DMS 273 treated with DMSO at 0.1 percent for 48 hours (cell line): ENCODE measurements at regions not wholly inside any gene's neighbourhood (a gene's known extent, or its start where the extent isn't known, plus 50 kb on each side); places are given as distances from the start of the nearest gene placed in this dataset.

ENCODE experiments used
- DNase-seq: peaks from one replicate; lab custom pipeline; 2025; lab: John Stamatoyannopoulos, UW

DNA sequence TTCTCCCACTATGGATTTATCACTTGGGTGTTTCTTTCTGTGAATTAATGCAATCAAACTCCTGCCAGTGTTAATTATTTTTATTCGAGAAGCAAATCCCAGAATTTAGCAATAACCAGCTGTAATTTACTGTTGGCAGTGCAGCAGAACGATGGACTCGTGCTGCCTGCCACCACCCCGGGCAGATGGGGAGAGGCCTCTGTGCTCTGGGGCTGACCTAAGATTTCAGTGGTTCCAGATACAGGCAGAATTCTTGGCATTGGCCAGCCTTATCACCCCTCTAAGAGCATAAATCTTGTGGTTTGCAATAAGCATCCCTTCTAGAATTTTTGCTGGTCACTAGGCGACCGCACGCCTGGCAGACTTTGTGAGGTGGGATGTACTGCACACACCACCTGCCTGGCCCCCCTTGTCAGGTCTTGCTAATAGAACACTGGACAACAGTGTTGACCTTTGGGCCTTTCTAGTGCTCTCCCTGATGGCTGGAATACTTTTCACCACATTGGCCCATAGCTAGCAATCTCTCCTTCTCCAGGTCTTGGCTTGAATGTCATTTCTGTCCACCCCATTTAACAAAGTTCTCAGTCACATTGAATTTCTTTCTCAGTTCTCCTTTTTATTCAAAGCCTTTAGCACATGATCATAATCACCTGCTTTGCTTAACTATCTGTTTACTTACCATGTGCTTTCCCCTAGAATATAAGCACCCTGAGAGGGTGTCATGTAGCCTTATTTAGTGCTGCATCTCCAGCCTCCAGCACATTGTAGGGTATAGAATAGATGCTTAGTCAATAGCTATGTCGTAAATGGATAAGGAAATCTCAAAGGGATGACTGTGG is 122.1 kb upstream of the DYNLRB2 start:
- no peak for DNase-seq

DNA sequence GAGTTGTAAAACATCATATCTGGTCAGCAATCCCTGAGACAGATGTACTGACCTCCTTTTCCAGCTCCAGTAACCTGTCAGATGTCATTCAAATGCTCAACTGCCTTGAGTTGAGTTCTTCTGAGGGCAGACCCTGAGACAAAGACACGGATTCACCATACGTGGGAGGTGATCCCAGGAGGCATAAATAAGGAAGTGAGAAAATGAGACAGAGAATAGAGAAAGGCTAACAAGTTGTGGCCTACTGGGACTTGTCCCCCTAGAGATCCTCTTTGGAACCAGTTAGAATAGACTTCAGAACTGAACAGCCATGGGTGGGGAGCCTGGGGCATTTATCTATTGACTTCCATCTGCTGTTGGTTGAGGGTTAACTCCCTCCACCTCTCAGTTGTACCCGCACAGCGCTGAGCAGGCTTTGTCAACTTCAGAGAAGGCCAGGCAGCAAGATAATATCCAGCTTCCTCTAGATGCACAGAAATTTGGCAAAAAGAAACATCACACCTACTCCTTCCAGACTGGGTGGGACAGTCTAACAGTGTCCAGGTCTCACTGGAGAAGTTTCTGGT is 123.0 kb upstream of the DYNLRB2 start:
- DNase-seq = no peak

DNA sequence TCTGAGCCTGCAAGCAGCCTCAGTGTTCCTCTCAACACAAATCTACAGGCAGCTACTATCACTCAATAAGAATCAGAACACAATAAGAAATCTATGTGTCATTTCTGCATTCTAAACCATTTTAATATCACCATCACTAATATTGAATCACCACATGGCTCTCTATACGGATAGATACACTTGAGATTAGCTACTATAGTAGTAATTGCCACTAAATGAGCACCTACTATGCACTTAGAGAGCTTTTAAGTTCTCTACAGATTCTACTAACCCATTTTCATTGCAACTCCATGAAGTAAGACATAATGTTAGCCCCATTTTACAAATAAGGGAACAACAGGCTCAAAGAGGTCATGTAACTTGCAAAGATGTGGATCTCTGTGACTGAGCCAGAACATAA is 132.8 kb upstream of the DYNLRB2 start:
- no peak for DNase-seq

DNA sequence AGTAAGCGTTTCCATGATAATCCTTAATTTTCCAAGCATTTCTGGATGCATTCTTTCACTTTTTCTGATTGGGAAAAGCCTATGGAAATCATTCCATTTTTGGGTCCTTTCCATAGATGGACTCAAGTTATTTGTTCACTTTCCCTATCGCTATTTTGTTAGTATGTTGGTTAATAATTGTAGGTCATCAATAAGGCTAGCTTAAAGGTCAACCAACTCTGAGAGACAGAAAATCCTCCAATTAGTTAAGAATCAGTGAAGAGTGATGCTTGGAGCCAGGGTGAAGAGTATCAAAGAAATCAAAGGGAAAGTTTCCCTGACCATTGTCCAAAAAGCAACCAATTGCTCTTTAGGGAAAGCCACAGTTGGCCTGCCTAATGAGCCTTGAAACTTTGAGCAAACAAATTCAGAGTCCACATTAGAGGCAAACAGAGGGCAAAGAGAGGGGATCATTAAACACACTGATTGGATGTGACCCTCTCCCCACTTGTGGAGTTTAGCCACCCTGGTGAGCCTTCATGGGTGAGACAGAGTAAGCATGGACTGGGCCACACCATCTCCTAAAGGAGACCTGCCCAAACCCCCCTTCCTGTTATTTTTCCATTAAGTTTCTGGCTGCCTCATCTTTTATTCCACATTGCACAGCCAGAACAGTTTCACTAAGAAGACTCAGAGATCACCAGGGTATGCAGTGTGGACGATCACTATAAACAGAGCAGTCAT is 133.4 kb upstream of the DYNLRB2 start:
- DNase-seq = no peak

DNA sequence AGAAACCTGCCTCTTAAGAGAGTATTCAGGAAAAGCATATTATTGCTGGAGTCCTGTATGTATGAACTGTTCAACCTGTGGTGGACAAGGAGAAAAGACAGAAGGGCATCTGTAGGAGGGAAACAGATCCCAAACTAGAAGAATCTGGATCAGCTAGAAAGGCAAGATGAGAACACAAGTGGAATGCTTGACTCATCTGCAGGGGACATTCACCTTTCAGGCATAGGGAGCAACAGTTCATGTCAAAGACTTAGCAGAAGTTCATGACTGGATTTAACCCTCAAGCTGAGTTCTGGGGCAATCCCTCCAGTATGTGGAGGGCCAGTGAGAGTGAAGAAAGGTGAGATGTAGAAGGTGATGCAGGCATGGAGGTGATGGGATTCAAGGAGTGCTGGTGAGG is 135.9 kb upstream of the DYNLRB2 start:
- DNase-seq = no peak

DNA sequence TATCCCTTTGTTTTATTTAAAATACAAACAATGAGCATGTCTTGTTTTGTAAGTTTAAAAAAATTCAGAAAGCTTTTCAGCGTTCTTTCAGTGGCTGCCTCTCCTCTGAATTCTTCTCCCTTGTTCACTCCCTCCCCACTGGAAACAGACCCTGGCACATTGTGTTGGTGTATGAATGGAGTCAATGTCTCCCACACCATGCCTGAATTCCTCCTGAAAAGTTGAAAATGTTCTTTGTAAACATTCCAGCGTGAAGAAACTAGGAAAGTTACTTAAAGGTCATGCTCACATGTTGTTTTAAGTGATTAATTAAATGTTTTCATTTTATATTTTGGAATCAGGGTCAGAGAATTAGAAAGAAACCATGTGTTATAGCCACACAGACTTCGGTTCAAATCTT is 136.9 kb upstream of the DYNLRB2 start:
- no peak for DNase-seq

DNA sequence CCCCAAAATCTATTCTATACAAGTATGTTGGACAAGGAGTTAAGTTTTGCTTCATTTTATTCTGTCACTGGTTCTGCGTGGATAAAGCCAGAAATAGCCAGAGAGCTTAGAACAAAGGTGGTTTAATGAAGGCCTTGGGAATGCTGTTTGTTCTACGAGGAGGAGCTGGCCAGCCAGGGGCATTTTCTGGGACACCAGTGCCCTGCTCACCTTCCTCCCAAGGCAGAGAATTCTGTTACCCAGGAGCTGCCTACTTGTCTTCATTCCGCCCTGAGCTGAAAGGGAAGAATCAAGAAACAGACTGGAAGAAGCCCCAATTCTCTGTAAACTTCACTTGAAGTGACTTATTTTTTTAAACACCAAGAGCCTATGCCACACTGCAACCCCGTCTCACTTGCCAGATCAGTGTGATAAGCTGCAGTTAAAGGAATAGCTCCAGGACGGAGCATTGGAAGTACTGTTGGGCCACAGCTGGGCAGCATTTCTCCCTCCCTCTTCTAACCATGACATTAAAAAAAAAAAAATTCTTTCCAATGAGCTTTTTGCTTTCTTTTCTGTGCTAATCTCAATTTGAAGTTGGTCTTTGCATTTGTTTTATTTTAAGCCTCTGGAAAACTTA is 149.8 kb upstream of the DYNLRB2 start:
- DNase-seq = no peak

DNA sequence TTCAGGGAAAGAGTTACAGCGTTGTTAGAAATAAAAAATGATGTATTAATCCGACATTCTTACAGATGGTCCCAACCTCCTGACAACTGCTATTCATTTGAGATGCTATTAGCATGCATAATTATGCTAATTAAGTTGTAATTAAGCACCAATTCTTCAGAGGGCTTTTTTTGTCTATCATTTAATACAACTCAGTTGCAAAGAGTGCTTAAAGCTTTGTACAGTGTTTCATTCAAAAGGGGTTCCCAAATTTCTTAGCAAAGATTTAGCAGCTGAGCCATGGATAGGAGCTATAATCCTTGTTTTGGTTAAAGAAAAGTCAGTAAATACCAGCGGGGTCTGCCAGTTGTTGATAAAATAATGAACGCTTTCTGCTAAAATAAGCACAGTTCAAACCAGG is 150.7 kb upstream of the DYNLRB2 start:
- DNase-seq = no peak

DNA sequence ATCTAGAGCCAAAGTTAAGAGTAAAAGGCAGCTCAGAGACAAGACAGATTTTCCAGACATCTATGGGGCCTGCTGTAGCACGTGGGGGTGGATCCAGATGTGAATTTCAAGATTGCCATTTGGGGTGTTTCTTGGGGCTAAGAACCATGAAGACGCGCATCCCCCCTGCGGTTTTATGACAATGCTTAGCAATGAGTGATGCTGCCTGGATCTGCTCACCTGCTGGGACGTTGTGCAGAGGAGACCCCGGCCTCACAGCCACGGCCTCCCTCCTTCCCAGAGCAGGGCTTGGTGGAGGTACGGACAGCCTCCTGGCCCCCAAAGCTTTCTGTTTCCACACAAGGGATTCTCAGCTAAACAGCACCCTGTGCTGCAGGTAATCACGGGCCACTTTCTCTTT is 151.5 kb upstream of the DYNLRB2 start:
- DNase-seq = no peak

DNA sequence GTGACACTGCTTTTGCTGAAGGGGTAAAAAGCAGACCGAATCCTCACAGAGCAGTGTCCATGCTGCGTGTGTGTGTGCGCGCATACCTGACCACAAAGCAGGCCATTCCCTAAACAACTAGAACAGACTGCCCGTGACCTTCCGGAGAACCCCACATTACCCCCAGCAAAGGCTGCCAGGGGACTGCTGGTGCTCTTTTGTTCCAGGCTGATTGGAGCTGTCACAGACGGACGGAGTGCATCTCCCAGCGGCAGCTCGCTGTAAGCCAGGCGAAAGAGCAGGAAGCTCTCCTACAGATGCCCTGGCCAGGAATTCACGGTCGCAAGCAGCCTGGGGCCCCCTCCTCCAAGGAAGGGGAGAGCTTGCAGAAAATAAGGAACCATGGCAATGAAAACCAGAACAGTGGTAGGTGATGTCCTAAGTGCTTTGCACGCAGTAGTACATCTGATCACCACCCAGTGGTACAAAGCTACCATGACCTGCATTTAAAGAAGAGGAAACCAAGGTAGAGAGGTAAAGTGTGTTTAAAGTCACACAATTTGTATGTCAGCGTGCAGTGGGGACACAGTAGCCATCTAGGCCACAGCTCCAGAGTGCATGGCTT is 153.4 kb upstream of the DYNLRB2 start:
- no peak for DNase-seq

DNA sequence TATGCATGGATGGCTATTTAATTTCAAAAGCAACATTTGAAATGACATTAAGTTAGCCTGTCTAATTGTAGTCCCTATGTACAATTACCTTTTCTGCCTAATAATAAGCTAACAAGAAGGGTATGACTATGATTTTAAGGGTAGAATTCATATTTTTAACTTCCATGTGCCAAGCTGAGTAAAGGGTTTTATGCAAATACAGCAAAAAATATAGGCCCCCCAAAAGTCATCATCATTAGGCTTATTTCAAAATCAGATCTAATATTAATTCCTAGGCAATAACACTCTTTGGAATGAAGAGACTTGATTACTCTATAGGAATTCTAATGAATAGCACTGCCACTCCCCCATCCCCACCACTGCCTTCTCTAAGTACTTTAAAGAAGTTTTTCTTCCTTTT is 155.9 kb upstream of the DYNLRB2 start:
- DNase-seq = no peak

DNA sequence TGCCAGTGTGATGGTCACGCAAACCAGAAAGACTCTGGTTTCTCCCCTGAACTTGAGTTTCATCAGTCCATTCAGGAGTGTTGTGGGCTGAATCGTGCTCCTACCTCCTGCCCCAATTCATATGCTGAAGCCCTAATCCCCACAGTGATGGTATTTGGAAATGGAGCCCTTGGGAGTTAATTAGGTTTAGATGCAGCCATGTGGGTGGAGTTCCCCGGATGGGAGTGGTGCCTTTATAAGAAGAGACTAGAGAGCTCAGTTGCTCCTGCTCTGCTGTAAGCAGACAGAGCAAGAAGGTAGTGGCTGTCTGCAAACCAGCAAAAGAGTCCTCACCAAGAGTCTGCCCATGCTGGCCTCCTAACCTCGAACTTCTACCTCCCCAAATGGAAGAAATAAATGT is 160.3 kb upstream of the DYNLRB2 start:
- DNase-seq = no peak

DNA sequence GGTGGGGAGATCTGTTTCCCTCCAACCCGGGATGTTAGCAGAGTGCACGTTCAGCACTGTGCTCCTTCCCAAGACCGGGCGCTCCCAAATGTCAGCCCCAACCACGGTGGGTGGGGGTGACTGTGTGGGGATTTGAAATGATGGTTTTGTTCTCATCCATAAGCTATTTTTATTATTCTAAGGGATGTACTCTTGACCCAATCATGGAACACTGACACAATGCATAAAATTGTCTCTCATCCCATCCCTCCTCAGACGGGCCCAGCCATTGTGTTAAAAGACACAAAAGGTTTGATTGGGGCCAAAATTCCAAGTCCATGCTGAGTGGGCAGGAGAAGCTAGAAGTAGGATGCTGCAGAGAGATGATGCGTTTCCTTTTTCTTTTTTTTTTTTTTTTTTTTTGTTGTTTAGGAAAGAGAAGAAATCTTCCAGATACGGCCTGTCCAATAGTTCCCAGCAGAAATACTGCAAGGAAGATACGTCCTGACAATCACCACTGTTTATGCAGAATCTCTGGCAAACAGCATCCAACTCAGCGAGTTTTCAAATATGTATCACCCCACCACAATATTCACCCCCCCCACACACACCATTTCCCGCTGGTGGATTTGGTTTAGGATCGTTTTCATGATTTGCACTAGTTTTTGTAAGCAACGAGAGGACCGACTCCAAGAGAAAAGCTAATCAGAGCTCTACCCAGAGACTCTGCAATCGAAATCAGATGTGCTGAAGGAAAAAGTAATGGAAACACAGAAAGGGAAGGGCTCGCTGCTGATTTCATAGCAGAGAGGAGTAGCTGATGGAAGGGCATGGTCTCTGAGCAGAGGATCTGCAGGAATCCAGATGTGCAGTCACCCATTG is 163.5 kb upstream of the DYNLRB2 start:
- DNase-seq = no peak

DNA sequence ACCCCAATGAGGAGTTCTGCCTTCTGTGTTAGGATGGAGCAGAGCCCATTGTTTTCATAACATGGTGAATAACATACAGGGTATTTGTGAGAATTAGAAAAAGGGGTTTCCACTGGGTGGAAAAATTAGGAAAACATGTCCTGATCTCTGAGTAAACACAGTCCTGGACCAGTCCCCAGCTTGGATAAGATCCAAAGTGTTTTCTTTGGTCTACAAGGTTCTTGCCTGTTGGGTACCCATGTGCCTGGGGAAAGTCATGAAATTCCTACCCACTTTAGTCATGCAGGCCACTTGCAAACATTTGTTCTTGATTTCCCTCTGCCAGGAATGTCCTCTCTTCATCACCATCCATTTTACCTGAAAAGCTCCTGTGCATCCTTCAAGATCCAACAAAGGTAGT is 164.8 kb upstream of the DYNLRB2 start:
- DNase-seq = no peak

DNA sequence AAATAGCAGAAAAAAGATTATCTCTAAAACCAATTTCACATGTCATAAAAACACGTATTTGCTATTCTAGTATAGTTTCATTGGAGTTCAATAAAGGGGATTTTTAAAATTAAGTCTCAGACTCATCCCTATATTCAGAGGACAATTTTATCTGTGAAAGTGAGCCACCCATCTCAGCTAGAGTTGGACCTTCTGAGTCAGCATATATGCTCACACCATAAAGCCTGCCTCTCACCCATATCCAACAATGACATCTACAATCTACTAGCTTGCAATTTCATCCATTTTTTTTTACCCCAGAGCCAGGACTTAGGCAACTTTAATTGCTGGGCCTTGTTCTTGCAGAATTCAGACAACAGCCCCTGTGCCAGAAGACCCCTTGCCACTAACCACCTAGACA is 165.3 kb upstream of the DYNLRB2 start:
- DNase-seq = no peak

DNA sequence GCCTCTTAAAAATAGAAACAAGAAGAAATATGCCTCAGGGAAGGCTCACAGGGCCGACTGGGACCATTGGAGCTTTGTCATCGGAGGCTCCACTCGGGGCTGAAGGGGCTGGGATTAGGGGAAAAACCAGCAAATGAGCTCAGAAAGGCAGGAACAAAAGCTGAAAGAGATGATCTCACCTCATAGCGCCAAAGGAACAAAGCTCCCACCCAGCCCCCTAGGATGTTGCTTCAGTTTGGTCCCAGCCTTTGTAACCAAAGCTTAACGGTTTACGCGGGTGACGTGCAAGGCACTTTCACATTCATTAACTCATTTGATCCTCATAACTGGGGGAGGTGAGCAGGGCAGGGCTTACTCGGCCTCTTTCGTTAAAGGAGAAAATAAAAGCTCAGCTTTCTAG is 168.5 kb upstream of the DYNLRB2 start:
- DNase-seq = no peak

DNA sequence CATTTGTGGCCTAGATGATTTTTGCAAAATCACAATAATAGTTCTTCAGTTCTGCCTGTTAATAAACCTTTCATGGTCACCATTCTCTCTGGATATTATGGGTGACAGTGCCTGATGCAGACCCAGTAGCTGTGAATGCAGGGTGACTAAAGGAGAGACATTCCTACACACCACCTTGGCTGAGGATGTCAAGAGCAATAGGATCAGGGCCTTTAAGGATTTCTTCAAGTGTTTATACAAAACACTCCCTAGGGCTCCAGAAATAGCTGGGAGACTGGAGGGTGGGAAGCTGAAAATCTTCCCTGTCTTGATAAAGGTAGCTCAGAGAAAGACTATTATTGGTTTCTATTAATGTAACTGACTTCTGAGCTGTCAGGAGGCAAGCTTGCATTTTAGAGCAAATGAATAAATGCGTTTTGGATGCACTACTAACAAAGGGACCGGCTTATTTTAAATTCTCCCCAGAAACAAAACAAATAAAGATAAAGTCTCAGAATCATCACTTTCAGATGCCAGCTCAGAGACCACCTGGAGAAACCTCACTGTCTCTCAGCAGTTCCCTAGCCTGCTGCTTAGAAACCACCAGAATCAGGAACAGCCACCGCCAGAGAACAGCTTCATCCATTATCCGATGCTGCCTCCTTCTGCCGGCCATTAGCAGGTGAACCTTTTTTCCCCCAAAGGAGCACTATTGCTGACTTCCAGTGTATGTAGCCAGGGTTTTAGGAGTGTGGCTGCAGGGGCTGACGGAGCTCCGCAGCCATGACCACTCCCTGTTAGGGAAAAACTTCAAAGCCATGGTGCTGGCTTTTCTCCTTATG is 171.4 kb upstream of the DYNLRB2 start:
- no peak for DNase-seq

DNA sequence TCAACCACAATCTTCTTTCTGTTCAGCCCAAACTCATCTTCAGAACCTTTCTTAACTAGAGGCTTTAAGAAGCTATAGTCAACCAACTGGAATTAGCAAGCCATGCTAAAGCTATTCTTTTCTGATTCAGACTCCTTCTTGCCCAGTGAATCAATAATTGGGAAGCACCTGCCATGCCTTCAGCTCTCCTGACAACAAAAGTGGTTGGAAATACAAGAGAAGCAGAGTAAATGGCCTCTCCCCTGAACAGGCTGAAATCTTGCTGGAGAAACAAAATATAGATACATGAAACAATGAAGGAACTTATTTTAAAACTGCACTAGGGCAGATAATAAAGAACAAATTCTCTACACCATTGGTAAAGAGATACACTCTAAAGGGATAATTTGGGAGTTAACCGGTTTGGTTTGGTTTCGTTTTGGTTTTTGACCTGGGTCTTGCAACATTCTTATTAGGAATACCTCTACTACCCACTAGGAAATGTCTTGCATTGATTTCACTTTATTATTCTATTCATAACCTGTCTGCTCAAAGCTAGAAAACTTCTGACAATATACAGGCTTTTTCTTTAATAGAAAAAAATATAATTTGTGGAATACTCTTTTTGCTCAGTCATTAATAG is 173.6 kb upstream of the DYNLRB2 start:
- DNase-seq = no peak

DNA sequence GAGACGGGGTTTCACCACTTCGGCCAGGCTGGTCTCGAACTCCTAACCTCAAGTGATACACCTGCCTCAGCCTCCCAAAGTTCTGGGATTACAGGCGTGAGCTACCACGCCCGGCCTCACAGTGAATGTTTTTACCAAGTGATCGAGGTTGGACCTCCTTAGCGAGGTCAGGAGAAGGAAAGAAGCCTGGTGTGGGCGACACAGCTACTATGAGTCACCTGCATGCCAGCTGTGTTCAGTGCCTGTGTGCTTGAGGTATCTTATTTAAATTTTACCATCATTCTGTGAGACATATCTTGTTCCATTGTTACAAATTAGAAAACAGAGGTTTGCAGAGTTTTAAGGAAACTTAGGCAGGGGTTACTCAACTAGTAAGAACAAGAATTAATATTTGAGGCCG is 174.8 kb upstream of the DYNLRB2 start:
- no peak for DNase-seq

DNA sequence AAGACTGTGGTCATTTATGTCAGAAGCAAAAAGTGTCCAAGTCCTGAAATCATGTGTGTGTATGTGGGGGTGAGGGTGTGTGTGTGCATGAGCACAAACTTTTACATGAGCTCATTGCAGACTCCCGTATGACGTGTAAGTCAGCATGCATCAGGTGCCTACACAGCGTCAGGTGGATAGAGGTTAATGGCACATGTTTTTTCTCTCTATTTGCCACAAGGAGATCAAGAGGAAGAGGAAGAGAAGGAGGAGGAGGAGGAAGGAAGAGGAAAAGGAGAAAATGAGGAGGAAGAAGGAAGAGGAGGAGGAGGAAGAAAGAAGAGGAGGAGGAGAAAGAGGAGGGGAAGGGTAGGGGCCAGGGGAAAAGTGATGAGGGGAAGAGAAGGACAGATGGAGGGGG is 178.0 kb upstream of the DYNLRB2 start:
- no peak for DNase-seq
